Suprapubic skin (tissue), 4 donors: ENCODE measurements at regions not wholly inside any gene's neighbourhood (a gene's known extent, or its start where the extent isn't known, plus 50 kb on each side); places are given as distances from the start of the nearest gene placed in this dataset.

Experiments
- DNase-seq, 2 donors: peaks; one replicate each; pipeline ENCODE4 v3.0.0-alpha.2; 2019; ENCODE audit warnings: low spot score in 2 of 2
- H3K27ac ChIP-seq: fragments of 200-600 bp; sonication (generic); one replicate; pipeline ENCODE4 v1.5.1; 2019
- H3K27me3 ChIP-seq: fragments of 200-600 bp; sonication (generic); one replicate; pipeline ENCODE4 v1.5.1; 2019
- H3K36me3 ChIP-seq: fragments of 200-600 bp; sonication (generic); one replicate; pipeline ENCODE4 v1.5.1; 2019
- H3K4me1 ChIP-seq: fragments of 200-600 bp; sonication (generic); one replicate; pipeline ENCODE4 v1.5.1; 2019
- H3K4me3 ChIP-seq: fragments of 200-600 bp; sonication (generic); one replicate; pipeline ENCODE4 v1.5.1; 2019; ENCODE audit warnings: mild to moderate bottlenecking
- H3K9me3 ChIP-seq: fragments of 200-600 bp; sonication (generic); one replicate; pipeline ENCODE4 v1.5.1; 2019
- CTCF ChIP-seq, 2 donors: fragments of 200-600 bp in 1 of 2; fragments of 450-650 bp in 1 of 2; sonication (generic) in 1 of 2; IDR thresholded peaks; one replicate each; pipeline ENCODE4 v1.5.1; 2016 to 2019; ENCODE audit warnings: antibody characterized with exemption in 2 of 2, mild to moderate bottlenecking in 1 of 2, moderate library complexity in 1 of 2
- EP300 ChIP-seq: sonication (generic); formaldehyde crosslinking; IDR thresholded peaks from one replicate; pipeline ENCODE4 v1.6.1; 2017; ENCODE audit warnings: antibody characterized with exemption
- POLR2A ChIP-seq, 2 donors: fragments of 450-650 bp; IDR thresholded peaks; one replicate each; pipeline ENCODE4 v1.6.1; 2017; ENCODE audit warnings: antibody characterized with exemption in 2 of 2, mild to moderate bottlenecking in 2 of 2, moderate library complexity in 2 of 2
- POLR2AphosphoS5 ChIP-seq, 3 donors: sonication (generic); formaldehyde crosslinking; IDR thresholded peaks; one replicate each; pipeline ENCODE4 v1.6.1; 2017; ENCODE audit warnings: antibody characterized with exemption in 3 of 3
- WGBS: methylation state at CpG from one replicate; pipeline ENCODE4 v1.1.5; 2018; 5-methylcytosine and 5-hydroxymethylcytosine counted together

GRCh38 chr6:168198302-168199180 is 119.5 kb upstream of the FRMD1 start:
- peak; percentile 40 to 58 for DNase-seq
- Histone ChIP-seq H3K27me3 (peaks cover 7% of the 10 kb centered on the region), H3K36me3 (no peaks in the 10 kb centered on the region), H3K9me3 (no peaks in the 10 kb centered on the region), H3K27ac (no peak overlapping the region), H3K4me3 (no peak overlapping the region), H3K4me1 (no peaks in the 10 kb centered on the region)
- 77% methylated on average over 12 of the region's 21 CpGs for whole genome bisulfite sequencing
- TF ChIP-seq POLR2AphosphoS5 (IDR thresholded peaks at IDR 0.05): no peak
- TF ChIP-seq EP300: no peak
- no peak for TF ChIP-seq POLR2A (IDR thresholded peaks at IDR 0.05)
- TF ChIP-seq CTCF (IDR thresholded peaks at IDR 0.05): no peak

GRCh38 chr6:168197636-168198301 is 118.8 kb upstream of the FRMD1 start:
- no peaks in the 10 kb centered on the region for H3K4me1 ChIP-seq
- peak in 1 of 2 donors; percentile 64 for DNase-seq
- H3K9me3 ChIP-seq: no peaks in the 10 kb centered on the region
- no peak for TF ChIP-seq EP300
- TF ChIP-seq POLR2A (IDR thresholded peaks at IDR 0.05): no peak
- no peak for TF ChIP-seq POLR2AphosphoS5 (IDR thresholded peaks at IDR 0.05)
- no peak for TF ChIP-seq CTCF (IDR thresholded peaks at IDR 0.05)
- no peaks in the 10 kb centered on the region for H3K36me3 ChIP-seq
- peaks cover 8% of the 10 kb centered on the region for H3K27me3 ChIP-seq
- H3K4me3 ChIP-seq: no peak overlapping the region
- 97% methylated on average over 6 of the region's 10 CpGs for WGBS
- no peak overlapping the region for H3K27ac ChIP-seq

- TF ChIP-seq EP300 (no peak), POLR2A (IDR thresholded peaks at IDR 0.05) (no peak), POLR2AphosphoS5 (IDR thresholded peaks at IDR 0.05) (no peak), CTCF (IDR thresholded peaks at IDR 0.05) (no peak)
- DNase-seq: peak in 1 of 2 donors; percentile 56
- H3K4me3 ChIP-seq: no peak overlapping the region
- H3K27ac ChIP-seq: no peak overlapping the region
- no peaks in the 10 kb centered on the region for H3K4me1 ChIP-seq
- H3K27me3 ChIP-seq: peaks cover 8% of the 10 kb centered on the region
- no peaks in the 10 kb centered on the region for H3K36me3 ChIP-seq
- no peaks in the 10 kb centered on the region for H3K9me3 ChIP-seq
- 90% methylated on average over 24 of the region's 25 CpGs for WGBS
Measured at GRCh38 chr6:168196881-168197635, 118.0 kb upstream of the FRMD1 start.

- no peaks in the 10 kb centered on the region for H3K9me3 ChIP-seq
- no peaks in the 10 kb centered on the region for H3K36me3 ChIP-seq
- H3K27me3 ChIP-seq: peaks cover 8% of the 10 kb centered on the region
- no peaks in the 10 kb centered on the region for H3K4me1 ChIP-seq
- no peak overlapping the region for H3K27ac ChIP-seq
- no peak for TF ChIP-seq POLR2A (IDR thresholded peaks at IDR 0.05)
- no peak for TF ChIP-seq POLR2AphosphoS5 (IDR thresholded peaks at IDR 0.05)
- no peak for TF ChIP-seq CTCF (IDR thresholded peaks at IDR 0.05)
- TF ChIP-seq EP300: no peak
- WGBS: 61% methylated on average over 14 of the region's 14 CpGs
- no peak overlapping the region for H3K4me3 ChIP-seq
- DNase-seq: peak in 1 of 2 donors; percentile 69
Measured at GRCh38 chr6:168196385-168196860, 117.4 kb upstream of the FRMD1 start.
